DND-41 (cell line): ENCODE measurements at regions not wholly inside any gene's neighbourhood (a gene's known extent, or its start where the extent isn't known, plus 50 kb on each side); places are given as distances from the start of the nearest gene placed in this dataset.

Source experiments
- EZH2 ChIP-seq: IDR thresholded peaks from 3 replicates; pipeline ENCODE4 v1.6.1; 2012; ENCODE audit warnings: borderline replicate concordance, low read depth, mild to moderate bottlenecking, moderate library complexity, low read length, inconsistent platforms; ENCODE audit not compliant: severe bottlenecking
- TF ChIP-seq, protein P1 (sequence below): IDR thresholded peaks from 2 replicates; pipeline ENCODE4 v1.5.1; 2012; ENCODE audit warnings: borderline replicate concordance, low read length, moderate library complexity, mild to moderate bottlenecking; ENCODE audit not compliant: poor library complexity, severe bottlenecking; ENCODE audit errors: extremely low read depth

DNA sequence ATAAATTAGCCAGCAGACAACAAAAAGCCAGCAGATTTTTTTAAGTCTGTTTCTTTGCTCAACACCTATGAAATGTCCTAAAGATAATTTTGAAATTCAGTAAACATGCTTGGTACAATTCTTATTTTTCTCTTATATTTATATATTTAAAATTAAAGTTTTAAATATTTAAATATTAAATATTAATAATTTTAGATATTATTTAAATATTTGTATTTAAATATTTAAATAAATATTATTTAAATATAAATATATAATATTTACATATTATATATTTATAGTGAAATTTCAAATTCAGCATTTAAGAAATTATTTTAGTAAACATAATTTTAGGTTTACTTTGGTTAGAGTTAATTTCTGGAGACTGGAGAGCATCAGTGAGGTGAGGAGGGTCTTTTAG is 1554.2 kb downstream of the NCAM2 start:
- TF ChIP-seq, protein P1, sequence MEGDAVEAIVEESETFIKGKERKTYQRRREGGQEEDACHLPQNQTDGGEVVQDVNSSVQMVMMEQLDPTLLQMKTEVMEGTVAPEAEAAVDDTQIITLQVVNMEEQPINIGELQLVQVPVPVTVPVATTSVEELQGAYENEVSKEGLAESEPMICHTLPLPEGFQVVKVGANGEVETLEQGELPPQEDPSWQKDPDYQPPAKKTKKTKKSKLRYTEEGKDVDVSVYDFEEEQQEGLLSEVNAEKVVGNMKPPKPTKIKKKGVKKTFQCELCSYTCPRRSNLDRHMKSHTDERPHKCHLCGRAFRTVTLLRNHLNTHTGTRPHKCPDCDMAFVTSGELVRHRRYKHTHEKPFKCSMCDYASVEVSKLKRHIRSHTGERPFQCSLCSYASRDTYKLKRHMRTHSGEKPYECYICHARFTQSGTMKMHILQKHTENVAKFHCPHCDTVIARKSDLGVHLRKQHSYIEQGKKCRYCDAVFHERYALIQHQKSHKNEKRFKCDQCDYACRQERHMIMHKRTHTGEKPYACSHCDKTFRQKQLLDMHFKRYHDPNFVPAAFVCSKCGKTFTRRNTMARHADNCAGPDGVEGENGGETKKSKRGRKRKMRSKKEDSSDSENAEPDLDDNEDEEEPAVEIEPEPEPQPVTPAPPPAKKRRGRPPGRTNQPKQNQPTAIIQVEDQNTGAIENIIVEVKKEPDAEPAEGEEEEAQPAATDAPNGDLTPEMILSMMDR = no peak
- no peak for TF ChIP-seq EZH2
